ENCODE measurements at regions not wholly inside any gene's neighbourhood (a gene's known extent, or its start where the extent isn't known, plus 50 kb on each side); places are given as distances from the start of the nearest gene placed in this dataset.
A peak's percentile ranks its signal among the peaks of the same experiment; 100 is the strongest.
"Not testable (repeated sequence)": the region's sequence is repeated elsewhere in the genome, so short reads cannot be mapped to it uniquely, and the experiment has no call there.

DNA sequence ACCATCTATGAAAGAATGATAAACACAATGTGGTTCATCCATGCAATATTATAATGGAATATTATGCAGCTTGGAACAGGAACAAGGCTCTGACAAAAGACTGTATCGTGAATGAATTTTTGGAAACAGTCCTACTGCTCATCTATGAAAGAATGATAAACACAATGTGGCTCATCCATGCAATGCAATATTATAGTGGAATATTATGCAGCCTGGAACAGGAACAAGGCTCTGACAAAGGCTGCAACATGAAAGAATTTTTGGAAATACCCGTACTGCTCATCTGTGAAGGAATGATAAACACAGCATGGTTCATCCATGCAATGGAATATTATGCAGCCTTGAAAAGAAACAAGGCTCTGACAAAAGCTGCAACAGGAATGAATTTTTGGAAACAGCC, 158.8 kb downstream of the CRLF2 start:
- H3K27me3 ChIP-seq (replicated peaks in 1 of 2; ENCODE audit: control insufficient read depth in 2 of 2, insufficient read depth in 2 of 2, low read length in 1 of 2); H3K9ac ChIP-seq (ENCODE audit: control insufficient read depth, insufficient read depth, low read length); H3K4me3 ChIP-seq; H4K20me1 ChIP-seq (ENCODE audit: control insufficient read depth, insufficient read depth); ATAC-seq; H3K27ac ChIP-seq (ENCODE audit: control insufficient read depth, insufficient read depth); RAD21 ChIA-PET (ENCODE audit: unreplicated experiment); DNase-seq (ENCODE audit: low read depth, low spot score); CTCF ChIA-PET; SMC1A ChIA-PET (ENCODE audit: uncharacterized antibody, unreplicated experiment); POLR2A ChIA-PET; H3K4me2 ChIP-seq (ENCODE audit: control insufficient read depth, insufficient read depth); in situ Hi-C loops (cut with MboI); intact Hi-C loops (cut with micrococcal nuclease; ENCODE audit: unreplicated experiment); BruUV-seq (replicated peaks); H3K36me3 ChIP-seq (ENCODE audit: control insufficient read depth in 2 of 2, insufficient read depth in 2 of 2, low read length in 1 of 2); H3K79me2 ChIP-seq (ENCODE audit: control insufficient read depth, insufficient read depth, low read length); H2AFZ ChIP-seq (ENCODE audit: control insufficient read depth, low read depth, low read length); H3K9me3 ChIP-seq (replicated peaks; ENCODE audit: control insufficient read depth, insufficient read depth, low read length); H3K4me1 ChIP-seq (ENCODE audit: control insufficient read depth, insufficient read depth, low read length): not testable (repeated sequence)
- peak; percentile 7 for FAIRE-seq
- WGBS (ENCODE audit: insufficient coverage, insufficient replicate concordance, low lambda C conversion rate, missing lambda C conversion rate): 45% methylated on average over 2 of the region's 2 CpGs

GRCh38 chrX:1053072-1053471, 159.4 kb downstream of the CRLF2 start:
- no peaks in the 10 kb centered on the region for H3K4me1 ChIP-seq (ENCODE audit: control insufficient read depth, insufficient read depth, low read length)
- H3K36me3 ChIP-seq (ENCODE audit: control insufficient read depth in 2 of 2, insufficient read depth in 2 of 2, low read length in 1 of 2): no peaks in the 10 kb centered on the region
- CTCF ChIA-PET: no interaction called here
- no peak overlapping the region for H3K4me2 ChIP-seq (ENCODE audit: control insufficient read depth, insufficient read depth)
- no peak overlapping the region for H3K9ac ChIP-seq (ENCODE audit: control insufficient read depth, insufficient read depth, low read length)
- WGBS (ENCODE audit: insufficient coverage, insufficient replicate concordance, low lambda C conversion rate, missing lambda C conversion rate): 2% methylated on average over 2 of the region's 2 CpGs
- no peaks in the 10 kb centered on the region for H3K79me2 ChIP-seq (ENCODE audit: control insufficient read depth, insufficient read depth, low read length)
- H3K27me3 ChIP-seq (replicated peaks in 1 of 2; ENCODE audit: control insufficient read depth in 2 of 2, insufficient read depth in 2 of 2, low read length in 1 of 2): no peaks in the 10 kb centered on the region
- no TSS peak for BruUV-seq (replicated peaks)
- DNase-seq (ENCODE audit: low read depth, low spot score) (no peak), FAIRE-seq (no peak), ATAC-seq (no peak)
- SMC1A ChIA-PET (ENCODE audit: uncharacterized antibody, unreplicated experiment): no interaction called here
- H4K20me1 ChIP-seq (ENCODE audit: control insufficient read depth, insufficient read depth): no peaks in the 10 kb centered on the region
- H3K9me3 ChIP-seq (replicated peaks; ENCODE audit: control insufficient read depth, insufficient read depth, low read length): peaks cover 8% of the 10 kb centered on the region
- RAD21 ChIA-PET (ENCODE audit: unreplicated experiment): no interaction called here
- POLR2A ChIA-PET: no interaction called here
- H3K27ac ChIP-seq (ENCODE audit: control insufficient read depth, insufficient read depth): no peak overlapping the region
- no peak for TF ChIP-seq DPF2 (IDR thresholded peaks at IDR 0.05)
- no peak for TF ChIP-seq CHD4 (IDR thresholded peaks at IDR 0.05)
- TF ChIP-seq MXI1 (IDR thresholded peaks at IDR 0.05; ENCODE audit: low read depth, low read length): no peak
- TF ChIP-seq GATAD2B (conservative IDR thresholded peaks at IDR 0.05; ENCODE audit: low read depth): no peak
- no peak for TF ChIP-seq IRF3 (IDR thresholded peaks at IDR 0.05)
- no peak for TF ChIP-seq EP300 (IDR thresholded peaks at IDR 0.05; ENCODE audit: borderline replicate concordance in 1 of 2, control insufficient read depth in 1 of 2, low read depth in 2 of 2, low read length in 2 of 2)
- TF ChIP-seq NFYA (IDR thresholded peaks at IDR 0.05; ENCODE audit: borderline replicate concordance, low read depth, low read length): no peak
- in situ Hi-C loops (cut with MboI): no loop called here
- no peak overlapping the region for H2AFZ ChIP-seq (ENCODE audit: control insufficient read depth, low read depth, low read length)
- intact Hi-C loops (cut with micrococcal nuclease; ENCODE audit: unreplicated experiment): no loop called here
- no peak overlapping the region for H3K4me3 ChIP-seq
